ENCODE measurements at regions not wholly inside any gene's neighbourhood (a gene's known extent, or its start where the extent isn't known, plus 50 kb on each side); places are given as distances from the start of the nearest gene placed in this dataset.

DNA sequence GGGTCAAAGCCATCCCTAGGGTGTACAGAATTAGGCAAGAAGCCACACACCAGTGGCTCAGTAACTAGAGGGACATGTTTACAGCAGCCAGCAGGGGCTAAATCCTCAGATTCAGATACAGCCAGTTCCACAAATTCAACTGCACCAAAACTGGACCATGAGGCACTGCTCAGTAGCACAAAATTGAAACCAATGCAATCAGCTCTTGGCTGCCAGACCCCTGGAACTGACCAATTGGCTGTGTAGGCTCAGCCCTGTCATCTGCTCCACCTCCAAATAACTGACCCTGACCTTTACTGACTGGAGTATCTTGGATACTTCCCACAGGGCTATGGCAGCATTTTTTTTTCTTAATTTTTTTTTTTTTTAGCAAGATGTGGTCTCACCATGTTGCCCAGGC is 226.5 kb downstream of the FOXO1 start:
- Histone ChIP-seq H2AFZ (ENCODE audit: low read length) (no peak overlapping the region), H3K4me3 (replicated peaks in 1 of 4; ENCODE audit: control extremely low read depth in 1 of 4, insufficient read depth in 1 of 4, low read depth in 3 of 4, low read length in 4 of 4) (no peak overlapping the region), H3K9ac (ENCODE audit: insufficient read depth, low read length) (no peak overlapping the region), H3K36me3 (ENCODE audit: control insufficient read depth, insufficient read depth, low read length) (no peaks in the 10 kb centered on the region), H3K4me2 (ENCODE audit: extremely low read depth, insufficient read depth, low read length) (no peak overlapping the region), H3K27me3 (ENCODE audit: control insufficient read depth, insufficient read depth, low read length) (no peaks in the 10 kb centered on the region), H4K20me1 (ENCODE audit: control insufficient read depth, extremely low read depth, insufficient read depth, low read length) (no peaks in the 10 kb centered on the region), H3K9me3 (ENCODE audit: control insufficient read depth, insufficient read depth, low read depth, low read length) (no peaks in the 10 kb centered on the region), H3K27ac (ENCODE audit: insufficient read depth, low read length) (no peak overlapping the region), H3K79me2 (ENCODE audit: control insufficient read depth, insufficient read depth, low read length) (no peaks in the 10 kb centered on the region), H3K4me1 (ENCODE audit: control insufficient read depth, extremely low read depth, insufficient read depth, low read length) (no peaks in the 10 kb centered on the region)
- DNase-seq (ENCODE audit: low read depth in 2 of 2) = no peak
- TF ChIP-seq, protein P1, sequence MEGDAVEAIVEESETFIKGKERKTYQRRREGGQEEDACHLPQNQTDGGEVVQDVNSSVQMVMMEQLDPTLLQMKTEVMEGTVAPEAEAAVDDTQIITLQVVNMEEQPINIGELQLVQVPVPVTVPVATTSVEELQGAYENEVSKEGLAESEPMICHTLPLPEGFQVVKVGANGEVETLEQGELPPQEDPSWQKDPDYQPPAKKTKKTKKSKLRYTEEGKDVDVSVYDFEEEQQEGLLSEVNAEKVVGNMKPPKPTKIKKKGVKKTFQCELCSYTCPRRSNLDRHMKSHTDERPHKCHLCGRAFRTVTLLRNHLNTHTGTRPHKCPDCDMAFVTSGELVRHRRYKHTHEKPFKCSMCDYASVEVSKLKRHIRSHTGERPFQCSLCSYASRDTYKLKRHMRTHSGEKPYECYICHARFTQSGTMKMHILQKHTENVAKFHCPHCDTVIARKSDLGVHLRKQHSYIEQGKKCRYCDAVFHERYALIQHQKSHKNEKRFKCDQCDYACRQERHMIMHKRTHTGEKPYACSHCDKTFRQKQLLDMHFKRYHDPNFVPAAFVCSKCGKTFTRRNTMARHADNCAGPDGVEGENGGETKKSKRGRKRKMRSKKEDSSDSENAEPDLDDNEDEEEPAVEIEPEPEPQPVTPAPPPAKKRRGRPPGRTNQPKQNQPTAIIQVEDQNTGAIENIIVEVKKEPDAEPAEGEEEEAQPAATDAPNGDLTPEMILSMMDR (conservative IDR thresholded peaks at IDR 0.05 in 1 of 2, IDR thresholded peaks at IDR 0.05 in 1 of 2; ENCODE audit: low read depth in 1 of 2, low read length in 2 of 2) = no peak
- TF ChIP-seq EZH2 (IDR thresholded peaks at IDR 0.05; ENCODE audit: low read length, missing control alignments) = no peak

DNA sequence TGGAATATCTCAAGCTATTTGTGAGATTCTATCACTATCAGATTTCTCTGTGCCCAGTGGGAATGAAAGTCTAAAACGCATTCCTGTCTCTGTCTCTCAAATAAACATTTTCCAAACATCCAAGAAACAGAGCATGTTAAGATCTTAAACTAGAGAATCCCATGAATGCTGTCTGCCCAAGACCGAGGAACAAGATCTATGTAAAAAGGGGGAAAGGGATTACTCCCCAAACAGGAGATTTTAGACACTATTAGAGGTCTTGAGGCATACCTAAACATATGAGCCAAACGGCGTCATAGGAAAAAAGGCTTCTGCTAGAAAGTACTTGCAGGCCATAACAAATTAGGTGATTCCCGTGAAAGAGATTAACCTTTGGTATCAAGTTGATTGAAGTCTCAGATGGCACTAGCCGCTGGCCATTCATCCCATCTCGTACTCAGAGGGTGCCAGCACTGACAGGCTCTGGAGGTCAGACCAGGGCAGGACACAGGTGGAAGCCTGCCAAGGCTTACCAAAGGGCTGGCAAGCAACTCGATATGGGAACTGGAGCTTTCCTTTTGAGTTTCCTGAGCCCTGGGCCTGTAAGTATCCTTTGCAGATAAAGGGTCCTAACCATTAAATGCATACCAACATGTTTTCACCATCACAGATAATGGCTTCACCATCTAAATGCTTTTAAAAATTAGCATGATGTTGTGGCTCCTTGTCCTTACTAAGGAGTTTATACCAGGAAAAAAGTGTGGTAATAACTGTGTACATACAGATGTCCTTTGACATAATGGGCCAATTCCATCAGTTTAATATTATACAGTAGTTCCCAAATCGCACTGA is 225.2 kb downstream of the FOXO1 start:
- Histone ChIP-seq H3K4me2 (ENCODE audit: extremely low read depth, insufficient read depth, low read length) (no peak overlapping the region), H3K4me3 (replicated peaks in 1 of 4; ENCODE audit: control extremely low read depth in 1 of 4, insufficient read depth in 1 of 4, low read depth in 3 of 4, low read length in 4 of 4) (no peak overlapping the region), H3K27ac (ENCODE audit: insufficient read depth, low read length) (no peak overlapping the region), H3K9ac (ENCODE audit: insufficient read depth, low read length) (no peak overlapping the region), H3K27me3 (ENCODE audit: control insufficient read depth, insufficient read depth, low read length) (no peaks in the 10 kb centered on the region), H3K4me1 (ENCODE audit: control insufficient read depth, extremely low read depth, insufficient read depth, low read length) (no peaks in the 10 kb centered on the region), H3K36me3 (ENCODE audit: control insufficient read depth, insufficient read depth, low read length) (no peaks in the 10 kb centered on the region), H4K20me1 (ENCODE audit: control insufficient read depth, extremely low read depth, insufficient read depth, low read length) (no peaks in the 10 kb centered on the region), H3K79me2 (ENCODE audit: control insufficient read depth, insufficient read depth, low read length) (no peaks in the 10 kb centered on the region), H3K9me3 (ENCODE audit: control insufficient read depth, insufficient read depth, low read depth, low read length) (no peaks in the 10 kb centered on the region), H2AFZ (ENCODE audit: low read length) (no peak overlapping the region)
- peak; percentile 42 to 78 for DNase-seq (ENCODE audit: low read depth in 2 of 2)
- no peak for TF ChIP-seq EZH2 (IDR thresholded peaks at IDR 0.05; ENCODE audit: low read length, missing control alignments)
- TF ChIP-seq, protein P1 (conservative IDR thresholded peaks at IDR 0.05 in 1 of 2, IDR thresholded peaks at IDR 0.05 in 1 of 2; ENCODE audit: low read depth in 1 of 2, low read length in 2 of 2) = no peak

- no peak overlapping the region for H3K27ac ChIP-seq (ENCODE audit: insufficient read depth, low read length)
Measured at GRCh38 chr13:40442231-40442630, 224.2 kb downstream of the FOXO1 start.

More at GRCh38 chr13:40442231-40442630, 224.2 kb downstream of the FOXO1 start:
- H3K4me3 ChIP-seq (replicated peaks in 1 of 4; ENCODE audit: control extremely low read depth in 1 of 4, insufficient read depth in 1 of 4, low read depth in 3 of 4, low read length in 4 of 4) = no peak overlapping the region
- no peaks in the 10 kb centered on the region for H3K27me3 ChIP-seq (ENCODE audit: control insufficient read depth, insufficient read depth, low read length)
- no peak overlapping the region for H3K9ac ChIP-seq (ENCODE audit: insufficient read depth, low read length)
- H3K36me3 ChIP-seq (ENCODE audit: control insufficient read depth, insufficient read depth, low read length) = no peaks in the 10 kb centered on the region
- no peaks in the 10 kb centered on the region for H3K79me2 ChIP-seq (ENCODE audit: control insufficient read depth, insufficient read depth, low read length)
- TF ChIP-seq, protein P1 (conservative IDR thresholded peaks at IDR 0.05 in 1 of 2, IDR thresholded peaks at IDR 0.05 in 1 of 2; ENCODE audit: low read depth in 1 of 2, low read length in 2 of 2) = no peak
- no peak for TF ChIP-seq EZH2 (IDR thresholded peaks at IDR 0.05; ENCODE audit: low read length, missing control alignments)
- H4K20me1 ChIP-seq (ENCODE audit: control insufficient read depth, extremely low read depth, insufficient read depth, low read length) = no peaks in the 10 kb centered on the region
- H3K4me2 ChIP-seq (ENCODE audit: extremely low read depth, insufficient read depth, low read length) = no peak overlapping the region
- H3K9me3 ChIP-seq (ENCODE audit: control insufficient read depth, insufficient read depth, low read depth, low read length) = no peaks in the 10 kb centered on the region
- H3K4me1 ChIP-seq (ENCODE audit: control insufficient read depth, extremely low read depth, insufficient read depth, low read length) = no peaks in the 10 kb centered on the region
- no peak for DNase-seq (ENCODE audit: low read depth in 2 of 2)
- H2AFZ ChIP-seq (ENCODE audit: low read length) = no peak overlapping the region

Measured in fibroblast of lung (primary cell).